ENCODE measurements at regions not wholly inside any gene's neighbourhood (a gene's known extent, or its start where the extent isn't known, plus 50 kb on each side); places are given as distances from the start of the nearest gene placed in this dataset.

GRCh38 chr6:22082218-22082617 is 214.6 kb downstream of the PRL start:
- Histone ChIP-seq H3K4me3 (ENCODE audit: low read depth in 2 of 2, low read length in 1 of 2) (no peak overlapping the region), H3F3A (replicated peaks; ENCODE audit: insufficient read depth) (no peaks in the 10 kb centered on the region), H3K27ac (ENCODE audit: low read depth in 2 of 2, low read length in 1 of 2) (peak overlapping the region in 1 of 2 experiments; percentile 68; a peak in 2 of 4 replicates), H3K27me3 (ENCODE audit: insufficient read depth) (no peaks in the 10 kb centered on the region), H2AFZ (ENCODE audit: low read depth) (no peak overlapping the region), H3K9me2 (no peaks in the 10 kb centered on the region), H4K20me1 (ENCODE audit: insufficient read depth) (no peaks in the 10 kb centered on the region), H3K79me2 (ENCODE audit: insufficient read depth) (no peaks in the 10 kb centered on the region), H3K9me3 (no peaks in the 10 kb centered on the region), H3K4me2 (no peak overlapping the region), H3K36me3 (replicated peaks in 1 of 2; ENCODE audit: control insufficient read depth in 1 of 2, insufficient read depth in 2 of 2, low read length in 1 of 2) (peaks cover 0 to 10% of the 10 kb centered on the region in 2 experiments), H3K4me1 (ENCODE audit: control insufficient read depth in 1 of 2, insufficient read depth in 2 of 2, low read depth in 1 of 2, low read length in 1 of 2) (peaks cover 0 to 5% of the 10 kb centered on the region in 2 experiments; a peak in 2 of 4 replicates), H3K9ac (no peak overlapping the region)
- ChIA-PET CTCF (interaction anchor here (0.8 kb wide), 1 partner anchor 485 kb away, joined by 3 read pairs; no protein-coding TSS in a partner anchor), POLR2A (no interaction called here)
- TF ChIP-seq ZBTB33 (IDR thresholded peaks at IDR 0.05; ENCODE audit: borderline replicate concordance, low read depth) (no peak), CHD2 (IDR thresholded peaks at IDR 0.05; ENCODE audit: low read length, partially characterized antibody) (no peak), GABPA (IDR thresholded peaks at IDR 0.05; ENCODE audit: low read depth) (no peak), TAF1 (IDR thresholded peaks at IDR 0.05; ENCODE audit: borderline replicate concordance, low read depth, low read length) (no peak), NFIC (IDR thresholded peaks at IDR 0.05; ENCODE audit: borderline replicate concordance) (no peak), SMC3 (IDR thresholded peaks at IDR 0.05; ENCODE audit: low read depth, low read length) (no peak), MEF2A (IDR thresholded peaks at IDR 0.05; ENCODE audit: borderline replicate concordance, low read depth) (no peak), SIN3A (IDR thresholded peaks at IDR 0.05; ENCODE audit: borderline replicate concordance, low read depth, low read length) (no peak), FOSL2 (IDR thresholded peaks at IDR 0.05; ENCODE audit: borderline replicate concordance, low read depth) (no peak), EP300 (IDR thresholded peaks at IDR 0.05; ENCODE audit: borderline replicate concordance in 1 of 2, low read depth in 1 of 2, low read length in 1 of 2) (no peak), JUND (IDR thresholded peaks at IDR 0.05) (no peak), RAD21 (IDR thresholded peaks at IDR 0.05; ENCODE audit: low read length) (no peak), REST (IDR thresholded peaks at IDR 0.05; ENCODE audit: low read depth, low read length) (no peak), EZH2phosphoT487 (IDR thresholded peaks at IDR 0.05; ENCODE audit: borderline replicate concordance, low read depth) (no peak), RFX5 (IDR thresholded peaks at IDR 0.05; ENCODE audit: low read length) (no peak), FOXM1 (IDR thresholded peaks at IDR 0.05; ENCODE audit: low read depth) (no peak)
- WGBS (ENCODE audit: low lambda C conversion rate), result 66% methylated on average over 3 of the region's 3 CpGs
- no peak for DNase-seq
